Transverse colon (tissue), 4 donors: ENCODE measurements at regions not wholly inside any gene's neighbourhood (a gene's known extent, or its start where the extent isn't known, plus 50 kb on each side); places are given as distances from the start of the nearest gene placed in this dataset.

ENCODE experiments used
- CTCF ChIP-seq, 5 experiments: fragments of 200-600 bp in 3 of 5; fragments of 450-650 bp in 2 of 5; sonication (generic) in 3 of 5; IDR thresholded peaks; 1 replicate in 2 of 5; 2 replicates in 3 of 5; pipeline ENCODE4 v1.5.1; 2016 to 2017; ENCODE audit warnings: antibody characterized with exemption in 5 of 5, inconsistent platforms in 3 of 5, mild to moderate bottlenecking in 2 of 5, moderate library complexity in 1 of 5
- EP300 ChIP-seq: sonication (generic); formaldehyde crosslinking; IDR thresholded peaks from one replicate; pipeline ENCODE4 v1.6.1; 2017; ENCODE audit warnings: antibody characterized with exemption, low read depth
- POLR2AphosphoS5 ChIP-seq, 3 donors: sonication (generic); formaldehyde crosslinking; IDR thresholded peaks; one replicate each; pipeline ENCODE4 v1.6.1; 2016; ENCODE audit warnings: antibody characterized with exemption in 3 of 3

- TF ChIP-seq CTCF (IDR thresholded peaks at IDR 0.05): no peak
- no peak for TF ChIP-seq POLR2AphosphoS5 (IDR thresholded peaks at IDR 0.05)
- TF ChIP-seq EP300: no peak
Measured at GRCh38 chr3:150069154-150069527, 98.4 kb upstream of the PFN2 start.
